ENCODE measurements at regions not wholly inside any gene's neighbourhood (a gene's known extent, or its start where the extent isn't known, plus 50 kb on each side); places are given as distances from the start of the nearest gene placed in this dataset.

DNA sequence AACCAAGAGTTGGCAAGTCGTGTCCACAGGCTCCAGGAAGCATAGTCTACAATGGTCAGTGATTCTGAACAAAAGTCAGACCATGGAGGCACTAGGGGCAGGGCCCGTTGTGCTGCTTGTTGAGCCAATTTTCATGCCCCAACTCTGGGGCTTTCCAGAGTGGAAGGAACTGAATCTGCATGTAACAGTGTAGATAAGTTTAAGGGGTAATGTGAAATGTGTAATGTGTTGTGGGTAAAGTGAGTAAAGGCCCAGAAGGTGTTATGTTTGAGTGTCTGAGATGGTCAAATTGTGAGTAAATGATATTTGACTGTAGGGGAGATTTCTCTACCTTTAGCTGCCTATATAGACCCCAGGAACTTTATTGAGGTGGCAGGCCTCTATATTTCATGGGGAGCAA is 1336.5 kb upstream of the SLC39A10 start (continued):
- TF ChIP-seq, protein P1, sequence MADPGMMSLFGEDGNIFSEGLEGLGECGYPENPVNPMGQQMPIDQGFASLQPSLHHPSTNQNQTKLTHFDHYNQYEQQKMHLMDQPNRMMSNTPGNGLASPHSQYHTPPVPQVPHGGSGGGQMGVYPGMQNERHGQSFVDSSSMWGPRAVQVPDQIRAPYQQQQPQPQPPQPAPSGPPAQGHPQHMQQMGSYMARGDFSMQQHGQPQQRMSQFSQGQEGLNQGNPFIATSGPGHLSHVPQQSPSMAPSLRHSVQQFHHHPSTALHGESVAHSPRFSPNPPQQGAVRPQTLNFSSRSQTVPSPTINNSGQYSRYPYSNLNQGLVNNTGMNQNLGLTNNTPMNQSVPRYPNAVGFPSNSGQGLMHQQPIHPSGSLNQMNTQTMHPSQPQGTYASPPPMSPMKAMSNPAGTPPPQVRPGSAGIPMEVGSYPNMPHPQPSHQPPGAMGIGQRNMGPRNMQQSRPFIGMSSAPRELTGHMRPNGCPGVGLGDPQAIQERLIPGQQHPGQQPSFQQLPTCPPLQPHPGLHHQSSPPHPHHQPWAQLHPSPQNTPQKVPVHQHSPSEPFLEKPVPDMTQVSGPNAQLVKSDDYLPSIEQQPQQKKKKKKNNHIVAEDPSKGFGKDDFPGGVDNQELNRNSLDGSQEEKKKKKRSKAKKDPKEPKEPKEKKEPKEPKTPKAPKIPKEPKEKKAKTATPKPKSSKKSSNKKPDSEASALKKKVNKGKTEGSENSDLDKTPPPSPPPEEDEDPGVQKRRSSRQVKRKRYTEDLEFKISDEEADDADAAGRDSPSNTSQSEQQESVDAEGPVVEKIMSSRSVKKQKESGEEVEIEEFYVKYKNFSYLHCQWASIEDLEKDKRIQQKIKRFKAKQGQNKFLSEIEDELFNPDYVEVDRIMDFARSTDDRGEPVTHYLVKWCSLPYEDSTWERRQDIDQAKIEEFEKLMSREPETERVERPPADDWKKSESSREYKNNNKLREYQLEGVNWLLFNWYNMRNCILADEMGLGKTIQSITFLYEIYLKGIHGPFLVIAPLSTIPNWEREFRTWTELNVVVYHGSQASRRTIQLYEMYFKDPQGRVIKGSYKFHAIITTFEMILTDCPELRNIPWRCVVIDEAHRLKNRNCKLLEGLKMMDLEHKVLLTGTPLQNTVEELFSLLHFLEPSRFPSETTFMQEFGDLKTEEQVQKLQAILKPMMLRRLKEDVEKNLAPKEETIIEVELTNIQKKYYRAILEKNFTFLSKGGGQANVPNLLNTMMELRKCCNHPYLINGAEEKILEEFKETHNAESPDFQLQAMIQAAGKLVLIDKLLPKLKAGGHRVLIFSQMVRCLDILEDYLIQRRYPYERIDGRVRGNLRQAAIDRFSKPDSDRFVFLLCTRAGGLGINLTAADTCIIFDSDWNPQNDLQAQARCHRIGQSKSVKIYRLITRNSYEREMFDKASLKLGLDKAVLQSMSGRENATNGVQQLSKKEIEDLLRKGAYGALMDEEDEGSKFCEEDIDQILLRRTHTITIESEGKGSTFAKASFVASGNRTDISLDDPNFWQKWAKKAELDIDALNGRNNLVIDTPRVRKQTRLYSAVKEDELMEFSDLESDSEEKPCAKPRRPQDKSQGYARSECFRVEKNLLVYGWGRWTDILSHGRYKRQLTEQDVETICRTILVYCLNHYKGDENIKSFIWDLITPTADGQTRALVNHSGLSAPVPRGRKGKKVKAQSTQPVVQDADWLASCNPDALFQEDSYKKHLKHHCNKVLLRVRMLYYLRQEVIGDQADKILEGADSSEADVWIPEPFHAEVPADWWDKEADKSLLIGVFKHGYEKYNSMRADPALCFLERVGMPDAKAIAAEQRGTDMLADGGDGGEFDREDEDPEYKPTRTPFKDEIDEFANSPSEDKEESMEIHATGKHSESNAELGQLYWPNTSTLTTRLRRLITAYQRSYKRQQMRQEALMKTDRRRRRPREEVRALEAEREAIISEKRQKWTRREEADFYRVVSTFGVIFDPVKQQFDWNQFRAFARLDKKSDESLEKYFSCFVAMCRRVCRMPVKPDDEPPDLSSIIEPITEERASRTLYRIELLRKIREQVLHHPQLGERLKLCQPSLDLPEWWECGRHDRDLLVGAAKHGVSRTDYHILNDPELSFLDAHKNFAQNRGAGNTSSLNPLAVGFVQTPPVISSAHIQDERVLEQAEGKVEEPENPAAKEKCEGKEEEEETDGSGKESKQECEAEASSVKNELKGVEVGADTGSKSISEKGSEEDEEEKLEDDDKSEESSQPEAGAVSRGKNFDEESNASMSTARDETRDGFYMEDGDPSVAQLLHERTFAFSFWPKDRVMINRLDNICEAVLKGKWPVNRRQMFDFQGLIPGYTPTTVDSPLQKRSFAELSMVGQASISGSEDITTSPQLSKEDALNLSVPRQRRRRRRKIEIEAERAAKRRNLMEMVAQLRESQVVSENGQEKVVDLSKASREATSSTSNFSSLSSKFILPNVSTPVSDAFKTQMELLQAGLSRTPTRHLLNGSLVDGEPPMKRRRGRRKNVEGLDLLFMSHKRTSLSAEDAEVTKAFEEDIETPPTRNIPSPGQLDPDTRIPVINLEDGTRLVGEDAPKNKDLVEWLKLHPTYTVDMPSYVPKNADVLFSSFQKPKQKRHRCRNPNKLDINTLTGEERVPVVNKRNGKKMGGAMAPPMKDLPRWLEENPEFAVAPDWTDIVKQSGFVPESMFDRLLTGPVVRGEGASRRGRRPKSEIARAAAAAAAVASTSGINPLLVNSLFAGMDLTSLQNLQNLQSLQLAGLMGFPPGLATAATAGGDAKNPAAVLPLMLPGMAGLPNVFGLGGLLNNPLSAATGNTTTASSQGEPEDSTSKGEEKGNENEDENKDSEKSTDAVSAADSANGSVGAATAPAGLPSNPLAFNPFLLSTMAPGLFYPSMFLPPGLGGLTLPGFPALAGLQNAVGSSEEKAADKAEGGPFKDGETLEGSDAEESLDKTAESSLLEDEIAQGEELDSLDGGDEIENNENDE (IDR thresholded peaks at IDR 0.05; ENCODE audit: insufficient replicate concordance, low read length), result no peak
- TF ChIP-seq GABPA (IDR thresholded peaks at IDR 0.05; ENCODE audit: borderline replicate concordance, insufficient read depth, low read length) (no peak), SIX5 (IDR thresholded peaks at IDR 0.05; ENCODE audit: low read depth, low read length) (no peak), SIN3A (conservative IDR thresholded peaks at IDR 0.05 in 1 of 2, IDR thresholded peaks at IDR 0.05 in 1 of 2; ENCODE audit: low read depth in 1 of 2, low read length in 2 of 2) (no peak), MAFK (IDR thresholded peaks at IDR 0.05; ENCODE audit: low read depth, low read length) (no peak), NRF1 (IDR thresholded peaks at IDR 0.05; ENCODE audit: low read depth, low read length) (no peak)
- TF ChIP-seq, protein P2, sequence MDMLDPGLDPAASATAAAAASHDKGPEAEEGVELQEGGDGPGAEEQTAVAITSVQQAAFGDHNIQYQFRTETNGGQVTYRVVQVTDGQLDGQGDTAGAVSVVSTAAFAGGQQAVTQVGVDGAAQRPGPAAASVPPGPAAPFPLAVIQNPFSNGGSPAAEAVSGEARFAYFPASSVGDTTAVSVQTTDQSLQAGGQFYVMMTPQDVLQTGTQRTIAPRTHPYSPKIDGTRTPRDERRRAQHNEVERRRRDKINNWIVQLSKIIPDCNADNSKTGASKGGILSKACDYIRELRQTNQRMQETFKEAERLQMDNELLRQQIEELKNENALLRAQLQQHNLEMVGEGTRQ (IDR thresholded peaks at IDR 0.05; ENCODE audit: low read length), result no peak
